SK-N-SH treated with all-trans-retinoic acid at 6 μM for 48 hours (cell line): ENCODE measurements at regions not wholly inside any gene's neighbourhood (a gene's known extent, or its start where the extent isn't known, plus 50 kb on each side); places are given as distances from the start of the nearest gene placed in this dataset.

Experiments used
- ESRRG ChIP-seq: fragments of 250-450 bp; sonication (Bioruptor Pico); IDR thresholded peaks from 2 replicates; pipeline ENCODE4 v1.6.1; 2021; ENCODE audit warnings: mild to moderate bottlenecking
- ZFP30 ChIP-seq: fragments of 450-650 bp; formaldehyde crosslinking; IDR thresholded peaks from 2 replicates; pipeline ENCODE4 v1.5.0; 2022; ENCODE audit warnings: mild to moderate bottlenecking, moderate library complexity
- ZNF565 ChIP-seq: fragments of 450-650 bp; formaldehyde crosslinking; conservative IDR thresholded peaks from 2 replicates; pipeline ENCODE4 v1.5.0; 2020; ENCODE audit warnings: low read depth, mild to moderate bottlenecking, moderate library complexity

DNA sequence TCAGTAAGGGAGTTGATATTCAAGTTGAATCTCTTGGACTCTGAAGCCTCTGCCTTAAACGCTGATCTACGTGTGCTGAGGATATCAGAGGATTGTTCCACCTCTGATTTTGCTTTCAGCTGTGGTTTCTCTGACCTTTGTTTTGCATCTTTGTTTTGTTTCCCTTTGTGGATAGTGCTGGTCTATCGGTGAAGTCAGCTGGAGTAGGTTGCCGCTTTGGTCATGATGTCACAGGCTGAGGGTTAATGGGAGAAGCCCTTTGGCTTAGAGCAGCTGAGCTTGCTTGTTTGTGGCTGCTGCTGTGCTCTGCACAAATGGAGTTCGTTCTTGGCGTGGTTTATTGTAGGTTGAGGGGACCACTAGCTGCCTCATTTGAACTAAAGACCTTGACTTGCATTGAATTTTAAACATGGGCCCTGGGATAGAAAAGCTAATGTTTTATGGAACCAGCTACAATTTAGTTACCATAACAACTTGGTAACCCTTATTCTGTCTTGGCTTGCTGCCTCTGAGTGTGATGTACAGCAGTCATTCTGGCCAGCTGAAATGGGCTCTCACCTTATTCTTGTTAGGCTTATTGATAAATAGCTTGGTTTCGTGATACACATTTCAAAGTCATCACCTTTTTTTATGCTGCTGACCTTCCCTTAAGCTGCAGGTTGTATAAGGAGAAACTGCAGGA, 284.5 kb upstream of the E2F7 start:
- no peak for TF ChIP-seq ZFP30
- no peak for TF ChIP-seq ZNF565 (CRISPR knock-in tag)
- no peak for TF ChIP-seq ESRRG (CRISPR knock-in tag)
